GM12872 (cell line): ENCODE measurements at regions not wholly inside any gene's neighbourhood (a gene's known extent, or its start where the extent isn't known, plus 50 kb on each side); places are given as distances from the start of the nearest gene placed in this dataset.

Source experiments
- CTCF ChIP-seq: IDR thresholded peaks from 3 replicates; pipeline ENCODE4 v1.5.1; 2011; ENCODE audit warnings: low read depth, mild to moderate bottlenecking, low read length, moderate library complexity; ENCODE audit not compliant: insufficient read depth

DNA sequence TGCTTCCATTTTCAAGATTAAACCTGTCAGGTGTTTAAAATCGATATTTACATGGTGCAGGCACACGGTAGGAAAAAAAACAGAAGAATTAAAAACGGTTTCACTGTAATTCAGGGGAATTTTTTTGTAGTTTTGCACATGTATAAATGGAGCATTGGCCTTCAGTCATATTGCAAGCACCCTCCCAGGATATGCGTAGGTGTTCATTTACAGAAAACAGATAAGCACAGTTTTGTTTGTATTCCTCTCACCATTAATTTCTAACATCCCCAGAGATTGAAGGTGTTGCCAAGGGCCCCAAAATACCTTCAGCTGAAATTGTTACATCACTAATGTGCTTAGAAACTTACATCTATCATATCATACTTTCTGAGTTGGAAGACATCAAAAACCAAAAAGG lies 427.1 kb upstream of the NR2F2 start:
- TF ChIP-seq CTCF = no peak

- no peak for TF ChIP-seq CTCF
Observed at GRCh38 chr15:95910643-95911212, 419.8 kb upstream of the NR2F2 start.

- TF ChIP-seq CTCF = no peak
Observed at GRCh38 chr15:95911570-95912279, 418.8 kb upstream of the NR2F2 start.

GRCh38 chr15:95912280-95912625 lies 418.2 kb upstream of the NR2F2 start:
- no peak for TF ChIP-seq CTCF

DNA sequence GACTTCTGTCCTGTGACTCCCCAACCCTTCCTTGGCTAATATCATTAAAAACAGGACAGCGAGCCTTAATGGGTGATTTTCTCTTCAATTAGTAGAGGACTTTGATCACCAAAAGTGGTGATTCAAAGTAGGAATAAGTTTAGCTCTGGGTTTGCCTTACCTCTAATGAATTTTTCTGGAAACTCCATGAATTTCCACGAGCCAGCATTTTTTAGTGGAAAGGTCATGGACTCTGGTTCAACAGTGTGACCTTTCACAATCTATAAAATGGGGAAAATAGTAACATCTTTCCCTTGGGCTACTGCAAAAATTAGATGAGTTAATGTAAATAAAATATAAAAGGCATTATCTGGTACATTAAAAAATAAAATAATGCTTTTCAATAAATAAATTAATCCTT lies 417.8 kb upstream of the NR2F2 start:
- no peak for TF ChIP-seq CTCF

- no peak for TF ChIP-seq CTCF
Observed at GRCh38 chr15:95916568-95916967, 413.9 kb upstream of the NR2F2 start.

- no peak for TF ChIP-seq CTCF
Observed at GRCh38 chr15:95918525-95918924, 412.0 kb upstream of the NR2F2 start.
